CD4-positive, alpha-beta memory T cell (primary cell): ENCODE measurements at regions not wholly inside any gene's neighbourhood (a gene's known extent, or its start where the extent isn't known, plus 50 kb on each side); places are given as distances from the start of the nearest gene placed in this dataset.

Experiments used
- CTCF ChIA-PET: fragments of 350-600 bp; sonication (Branson Sonifier 250); formaldehyde crosslinking; loops from one replicate; lab custom pipeline; 2021; ENCODE audit warnings: inconsistent platforms; ENCODE audit not compliant: partially characterized antibody; lab: Charles Lee
- POLR2A ChIA-PET: fragments of 350-600 bp; sonication (Branson Sonifier 250); formaldehyde crosslinking; loops from one replicate; lab custom pipeline; 2021; ENCODE audit not compliant: partially characterized antibody; lab: Charles Lee
- DNase-seq, 5 donors: peaks; one replicate each; pipeline versions ENCODE4 v3.0.0 to v3.0.0-alpha.2; 2020 to 2022; ENCODE audit warnings: mixed read lengths in 1 of 5
- H3K27ac ChIP-seq: one replicate; pipeline ENCODE4 v1.7.0; 2013; ENCODE audit warnings: low read depth, low read length
- H3K27me3 ChIP-seq: 2 replicates; pipeline ENCODE4 v1.7.0; 2013; ENCODE audit warnings: mild to moderate bottlenecking, low read length, moderate library complexity; ENCODE audit not compliant: insufficient read depth
- H3K36me3 ChIP-seq: 2 replicates; pipeline ENCODE4 v1.7.0; 2013; ENCODE audit warnings: mild to moderate bottlenecking, low read length, moderate library complexity; ENCODE audit not compliant: insufficient read depth
- H3K4me1 ChIP-seq: 2 replicates; pipeline ENCODE4 v1.7.0; 2013; ENCODE audit warnings: mild to moderate bottlenecking, low read length, moderate library complexity; ENCODE audit not compliant: insufficient read depth
- H3K4me3 ChIP-seq, 2 donors: one replicate each; pipeline ENCODE4 v1.7.0; 2013; ENCODE audit warnings: low read length in 2 of 2, mild to moderate bottlenecking in 1 of 2
- H3K9me3 ChIP-seq, 2 donors: one replicate each; pipeline ENCODE4 v1.7.0; 2013; ENCODE audit warnings: low read length in 2 of 2, control low read depth in 1 of 2; ENCODE audit not compliant: control insufficient read depth in 1 of 2
- H3K27ac Mint-ChIP-seq, 7 donors: one replicate each; pipeline ENCODE4 v1.8.0; 2020 to 2021; ENCODE audit warnings: mixed read lengths in 7 of 7, mild to moderate bottlenecking in 6 of 7, inconsistent platforms in 3 of 7, moderate library complexity in 3 of 7
- H3K27me3 Mint-ChIP-seq, 2 donors: one replicate each; pipeline ENCODE4 v1.8.0; 2020 to 2021; ENCODE audit warnings: mixed read lengths in 2 of 2
- H3K36me3 Mint-ChIP-seq, 2 donors: one replicate each; pipeline ENCODE4 v1.8.0; 2020 to 2021; ENCODE audit warnings: mixed read lengths in 2 of 2, inconsistent platforms in 1 of 2, mild to moderate bottlenecking in 1 of 2
- H3K4me1 Mint-ChIP-seq, 4 donors: one replicate each; pipeline ENCODE4 v1.8.0; 2020 to 2021; ENCODE audit warnings: mixed read lengths in 4 of 4, mild to moderate bottlenecking in 1 of 4
- H3K4me3 Mint-ChIP-seq, 8 donors: one replicate each; pipeline ENCODE4 v1.8.0; 2020 to 2021; ENCODE audit warnings: mixed read lengths in 8 of 8, mild to moderate bottlenecking in 7 of 8, moderate library complexity in 6 of 8, inconsistent platforms in 3 of 8
- H3K9me3 Mint-ChIP-seq, 8 donors: one replicate each; pipeline ENCODE4 v1.8.0; 2020 to 2021; ENCODE audit warnings: mixed read lengths in 8 of 8, mild to moderate bottlenecking in 5 of 8, inconsistent platforms in 3 of 8, moderate library complexity in 1 of 8
- intact Hi-C: fragments of 100-400 bp; cut with micrococcal nuclease; formaldehyde crosslinking; loops from one replicate; pipeline ENCODE4 v1.15.1; 2023

GRCh38 chr4:151459375-151459774 is 50.4 kb downstream of the FHIP1A start:
- no peaks in the 10 kb centered on the region for H3K27me3 ChIP-seq
- Mint-ChIP-seq H3K27me3 (peaks cover 6% of the 10 kb centered on the region in 2 donors), H3K36me3 (no peaks in the 10 kb centered on the region), H3K27ac (no peak overlapping the region), H3K9me3 (peaks cover 0 to 2% (median 0%) of the 10 kb centered on the region in 8 donors), H3K4me1 (no peaks in the 10 kb centered on the region), H3K4me3 (no peak overlapping the region)
- ChIA-PET CTCF (no interaction called here), POLR2A (no interaction called here)
- H3K27ac ChIP-seq = no peak overlapping the region
- H3K4me1 ChIP-seq = no peaks in the 10 kb centered on the region
- no peaks in the 10 kb centered on the region for H3K36me3 ChIP-seq
- H3K9me3 ChIP-seq = no peaks in the 10 kb centered on the region
- intact Hi-C loops = no loop called here
- DNase-seq = no peak
- no peak overlapping the region for H3K4me3 ChIP-seq

- no peaks in the 10 kb centered on the region for H3K4me1 Mint-ChIP-seq
- H3K36me3 Mint-ChIP-seq = no peaks in the 10 kb centered on the region
- CTCF ChIA-PET = no interaction called here
- Histone ChIP-seq H3K4me3 (no peak overlapping the region), H3K4me1 (no peaks in the 10 kb centered on the region), H3K36me3 (no peaks in the 10 kb centered on the region), H3K27me3 (no peaks in the 10 kb centered on the region), H3K9me3 (no peaks in the 10 kb centered on the region), H3K27ac (no peak overlapping the region)
- no peak for DNase-seq
- no peak overlapping the region for H3K27ac Mint-ChIP-seq
- peaks cover 0 to 2% (median 0%) of the 10 kb centered on the region in 8 donors for H3K9me3 Mint-ChIP-seq
- peaks cover 5 to 7% of the 10 kb centered on the region in 2 donors for H3K27me3 Mint-ChIP-seq
- intact Hi-C loops = no loop called here
- POLR2A ChIA-PET = interaction anchor here (0.6 kb wide), 1 partner anchor 350 kb away, joined by 3 read pairs; no protein-coding TSS in a partner anchor
- H3K4me3 Mint-ChIP-seq = no peak overlapping the region
Measured at GRCh38 chr4:151460434-151460833, 51.5 kb downstream of the FHIP1A start.

GRCh38 chr4:151462554-151462953 is 53.6 kb downstream of the FHIP1A start:
- Histone ChIP-seq H3K27me3 (no peaks in the 10 kb centered on the region), H3K4me1 (no peaks in the 10 kb centered on the region), H3K4me3 (no peak overlapping the region), H3K9me3 (no peaks in the 10 kb centered on the region), H3K36me3 (no peaks in the 10 kb centered on the region), H3K27ac (no peak overlapping the region)
- ChIA-PET CTCF (no interaction called here), POLR2A (no interaction called here)
- Mint-ChIP-seq H3K4me3 (no peak overlapping the region), H3K27ac (no peak overlapping the region), H3K9me3 (peaks cover 0 to 4% (median 0%) of the 10 kb centered on the region in 8 donors), H3K4me1 (no peaks in the 10 kb centered on the region), H3K36me3 (no peaks in the 10 kb centered on the region), H3K27me3 (peaks cover 8 to 10% of the 10 kb centered on the region in 2 donors)
- intact Hi-C loops = no loop called here
- DNase-seq = no peak

- H3K36me3 ChIP-seq = no peaks in the 10 kb centered on the region
- intact Hi-C loops = no loop called here
Measured at GRCh38 chr4:151468715-151469696, 60.0 kb downstream of the FHIP1A start.

GRCh38 chr4:151469970-151470369 is 61.0 kb downstream of the FHIP1A start:
- Mint-ChIP-seq H3K9me3 (peaks cover 0 to 2% (median 0%) of the 10 kb centered on the region in 8 donors), H3K27me3 (peaks cover 5 to 8% of the 10 kb centered on the region in 2 donors), H3K4me3 (no peak overlapping the region), H3K27ac (no peak overlapping the region), H3K36me3 (no peaks in the 10 kb centered on the region), H3K4me1 (no peaks in the 10 kb centered on the region)
- POLR2A ChIA-PET = no interaction called here
- H3K27ac ChIP-seq = no peak overlapping the region
- H3K4me1 ChIP-seq = no peaks in the 10 kb centered on the region
- no peak overlapping the region for H3K4me3 ChIP-seq
- H3K9me3 ChIP-seq = no peaks in the 10 kb centered on the region
- CTCF ChIA-PET = no interaction called here
- H3K27me3 ChIP-seq = no peaks in the 10 kb centered on the region
- intact Hi-C loops = no loop called here
- H3K36me3 ChIP-seq = no peaks in the 10 kb centered on the region
- no peak for DNase-seq

More at GRCh38 chr4:151468715-151469696, 60.0 kb downstream of the FHIP1A start:
- Mint-ChIP-seq H3K27ac (no peak overlapping the region), H3K27me3 (peaks cover 5 to 8% of the 10 kb centered on the region in 2 donors), H3K4me3 (no peak overlapping the region), H3K4me1 (no peaks in the 10 kb centered on the region), H3K36me3 (no peaks in the 10 kb centered on the region), H3K9me3 (peaks cover 0 to 2% (median 0%) of the 10 kb centered on the region in 8 donors)
- no peaks in the 10 kb centered on the region for H3K27me3 ChIP-seq
- ChIA-PET POLR2A (no interaction called here), CTCF (interaction anchor here (0.7 kb wide), 1 partner anchor 30 kb away, joined by 3 read pairs; no protein-coding TSS in a partner anchor)
- H3K4me1 ChIP-seq = no peaks in the 10 kb centered on the region
- H3K27ac ChIP-seq = no peak overlapping the region
- no peaks in the 10 kb centered on the region for H3K9me3 ChIP-seq
- no peak for DNase-seq
- H3K4me3 ChIP-seq = no peak overlapping the region

GRCh38 chr4:151471728-151472127 is 62.8 kb downstream of the FHIP1A start:
- H3K4me3 ChIP-seq = no peak overlapping the region
- H3K36me3 ChIP-seq = no peaks in the 10 kb centered on the region
- no peak overlapping the region for H3K27ac Mint-ChIP-seq
- no peak overlapping the region for H3K4me3 Mint-ChIP-seq
- H3K9me3 Mint-ChIP-seq = peaks cover 0 to 4% (median 0%) of the 10 kb centered on the region in 8 donors
- POLR2A ChIA-PET = no interaction called here
- H3K27me3 Mint-ChIP-seq = peaks cover 6 to 9% of the 10 kb centered on the region in 2 donors
- intact Hi-C loops = no loop called here
- H3K27me3 ChIP-seq = no peaks in the 10 kb centered on the region
- no peaks in the 10 kb centered on the region for H3K9me3 ChIP-seq
- DNase-seq = no peak
- no peaks in the 10 kb centered on the region for H3K4me1 ChIP-seq
- H3K4me1 Mint-ChIP-seq = no peaks in the 10 kb centered on the region
- no peak overlapping the region for H3K27ac ChIP-seq
- CTCF ChIA-PET = no interaction called here
- H3K36me3 Mint-ChIP-seq = no peaks in the 10 kb centered on the region

GRCh38 chr4:151472297-151472696 is 63.3 kb downstream of the FHIP1A start:
- H3K27me3 Mint-ChIP-seq = peaks cover 6 to 9% of the 10 kb centered on the region in 2 donors
- no peaks in the 10 kb centered on the region for H3K9me3 ChIP-seq
- H3K4me1 Mint-ChIP-seq = no peaks in the 10 kb centered on the region
- H3K36me3 ChIP-seq = no peaks in the 10 kb centered on the region
- no peaks in the 10 kb centered on the region for H3K27me3 ChIP-seq
- ChIA-PET CTCF (interaction anchor here (0.7 kb wide), 1 partner anchor 38 kb away, joined by 3 read pairs; no protein-coding TSS in a partner anchor), POLR2A (no interaction called here)
- no peak overlapping the region for H3K27ac Mint-ChIP-seq
- H3K27ac ChIP-seq = no peak overlapping the region
- no peaks in the 10 kb centered on the region for H3K4me1 ChIP-seq
- H3K9me3 Mint-ChIP-seq = peaks cover 0 to 2% (median 0%) of the 10 kb centered on the region in 8 donors
- H3K4me3 ChIP-seq = no peak overlapping the region
- no peak overlapping the region for H3K4me3 Mint-ChIP-seq
- intact Hi-C loops = no loop called here
- no peak for DNase-seq
- H3K36me3 Mint-ChIP-seq = no peaks in the 10 kb centered on the region
